HepG2 (cell line): ENCODE measurements at regions not wholly inside any gene's neighbourhood (a gene's known extent, or its start where the extent isn't known, plus 50 kb on each side); places are given as distances from the start of the nearest gene placed in this dataset.

Experiments
- EP300 ChIP-seq, 3 experiments: sonication (generic) in 1 of 3; formaldehyde crosslinking in 1 of 3; IDR thresholded peaks; 2 replicates each; pipeline versions ENCODE4 v1.5.1 to v1.6.1; 2011 to 2020; ENCODE audit warnings: low read depth in 2 of 3, low read length in 2 of 3, borderline replicate concordance in 1 of 3, improper control_type of control experiment in 1 of 3, mild to moderate bottlenecking in 1 of 3, missing genetic modification reagents in 1 of 3, moderate library complexity in 1 of 3
- MXI1 ChIP-seq: IDR thresholded peaks from 3 replicates; pipeline ENCODE4 v1.6.1; 2012; ENCODE audit warnings: low read depth, low read length, inconsistent platforms, borderline replicate concordance
- POLR2A ChIP-seq, 2 experiments: IDR thresholded peaks; 2 replicates each; pipeline ENCODE4 v1.6.1; 2011; ENCODE audit warnings: low read depth in 2 of 2, low read length in 2 of 2, mild to moderate bottlenecking in 1 of 2, moderate library complexity in 1 of 2; ENCODE audit not compliant: insufficient read depth in 1 of 2
- SRSF9 ChIP-seq: fragments of 200-400 bp; formaldehyde crosslinking; IDR thresholded peaks from 2 replicates; pipeline ENCODE4 v1.6.1; 2018; ENCODE audit warnings: borderline replicate concordance, mild to moderate bottlenecking, low read depth, low read length; ENCODE audit not compliant: insufficient read depth, poor library complexity, severe bottlenecking
- SUZ12 ChIP-seq: fragments of 150-350 bp; IDR thresholded peaks from 2 replicates; pipeline ENCODE4 v1.6.1; 2014; ENCODE audit warnings: low read depth, low read length

DNA sequence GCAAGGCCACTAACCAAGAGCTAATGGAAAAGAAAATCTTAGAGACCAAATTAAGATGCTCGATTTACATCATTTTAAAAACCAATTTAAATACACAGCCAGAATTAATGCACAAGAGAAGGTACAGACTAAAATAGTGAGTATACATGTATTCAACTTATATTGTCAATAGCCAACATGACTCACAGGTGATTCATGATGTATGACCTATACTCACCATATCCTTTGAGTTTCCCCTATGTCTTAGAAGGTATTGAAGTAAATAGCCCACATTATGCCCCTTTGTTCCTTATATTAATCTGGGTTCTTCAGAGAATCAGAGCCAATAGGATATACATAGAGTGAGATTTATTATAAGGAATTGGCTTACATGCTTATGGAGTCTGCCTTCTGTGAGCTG, 97.5 kb upstream of the ANO3 start:
- TF ChIP-seq MXI1 = no peak
- no peak for TF ChIP-seq EP300 (IDR thresholded peaks at IDR 0.05; ENCODE audit: low read depth in 2 of 2, low read length in 2 of 2)
- TF ChIP-seq EP300 (CRISPR knock-in tag; IDR thresholded peaks at IDR 0.05; ENCODE audit: borderline replicate concordance) = no peak
- no peak for TF ChIP-seq POLR2A (IDR thresholded peaks at IDR 0.05; ENCODE audit: insufficient read depth in 1 of 2, low read depth in 2 of 2, low read length in 2 of 2)
- TF ChIP-seq SRSF9 = no peak
- TF ChIP-seq SUZ12 = no peak
